Type B pancreatic cell (in vitro differentiated cells): ENCODE measurements at regions not wholly inside any gene's neighbourhood (a gene's known extent, or its start where the extent isn't known, plus 50 kb on each side); places are given as distances from the start of the nearest gene placed in this dataset.

Experiments used
- DNase-seq: peaks from one replicate; pipeline ENCODE4 v3.0.0; 2021; ENCODE audit warnings: mixed read lengths; ENCODE audit not compliant: unreplicated experiment; ENCODE audit errors: extremely low spot score
- H3K27ac Mint-ChIP-seq: 2 replicates; pipeline ENCODE4 v1.8.0; 2021; ENCODE audit warnings: mild to moderate bottlenecking, mixed read lengths
- H3K27me3 Mint-ChIP-seq: 2 replicates; pipeline ENCODE4 v1.8.0; 2021; ENCODE audit warnings: mixed read lengths
- H3K36me3 Mint-ChIP-seq: 2 replicates; pipeline ENCODE4 v1.8.0; 2021; ENCODE audit warnings: mixed read lengths
- H3K4me1 Mint-ChIP-seq: one replicate; pipeline ENCODE4 v1.8.0; 2021; ENCODE audit warnings: mixed read lengths; ENCODE audit not compliant: unreplicated experiment
- H3K4me3 Mint-ChIP-seq: 2 replicates; pipeline ENCODE4 v1.8.0; 2021; ENCODE audit warnings: mild to moderate bottlenecking, mixed read lengths
- H3K9me3 Mint-ChIP-seq: 2 replicates; pipeline ENCODE4 v1.8.0; 2021; ENCODE audit warnings: mixed read lengths
- CTCF ChIP-seq: fragments of 200-600 bp; sonication (generic); conservative IDR thresholded peaks from 2 replicates; pipeline ENCODE4 v1.5.0; 2021; ENCODE audit warnings: antibody characterized with exemption, mild to moderate bottlenecking

GRCh38 chr2:164439885-164440284 lies 181.4 kb downstream of the GRB14 start:
- H3K4me1 Mint-ChIP-seq: no peaks in the 10 kb centered on the region
- DNase-seq: no peak
- TF ChIP-seq CTCF: no peak
- no peaks in the 10 kb centered on the region for H3K36me3 Mint-ChIP-seq
- H3K27me3 Mint-ChIP-seq: no peaks in the 10 kb centered on the region
- peaks cover 6% of the 10 kb centered on the region for H3K9me3 Mint-ChIP-seq
- no peak overlapping the region for H3K27ac Mint-ChIP-seq
- no peak overlapping the region for H3K4me3 Mint-ChIP-seq

DNA sequence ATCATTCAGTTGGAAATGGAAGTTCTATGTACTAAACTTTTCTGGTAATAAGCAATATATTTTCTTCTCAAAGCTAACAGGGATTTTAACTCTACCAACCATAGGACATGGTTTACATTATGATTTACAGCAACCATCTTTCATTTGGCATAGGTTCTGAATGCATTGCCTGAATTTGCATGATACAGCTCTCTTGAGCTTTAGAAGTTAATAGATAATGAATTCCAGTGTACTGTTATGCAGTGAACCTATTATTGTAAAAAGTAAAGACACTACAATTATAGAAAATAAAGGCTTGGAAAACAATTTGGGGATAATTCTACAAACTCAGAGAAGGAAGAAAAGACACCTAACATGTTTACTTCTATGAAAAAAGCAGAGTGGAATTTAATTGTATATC lies 182.0 kb downstream of the GRB14 start:
- H3K27me3 Mint-ChIP-seq: no peaks in the 10 kb centered on the region
- no peak overlapping the region for H3K4me3 Mint-ChIP-seq
- no peak overlapping the region for H3K27ac Mint-ChIP-seq
- no peak for DNase-seq
- H3K4me1 Mint-ChIP-seq: no peaks in the 10 kb centered on the region
- H3K36me3 Mint-ChIP-seq: no peaks in the 10 kb centered on the region
- peaks cover 6% of the 10 kb centered on the region for H3K9me3 Mint-ChIP-seq
- no peak for TF ChIP-seq CTCF

DNA sequence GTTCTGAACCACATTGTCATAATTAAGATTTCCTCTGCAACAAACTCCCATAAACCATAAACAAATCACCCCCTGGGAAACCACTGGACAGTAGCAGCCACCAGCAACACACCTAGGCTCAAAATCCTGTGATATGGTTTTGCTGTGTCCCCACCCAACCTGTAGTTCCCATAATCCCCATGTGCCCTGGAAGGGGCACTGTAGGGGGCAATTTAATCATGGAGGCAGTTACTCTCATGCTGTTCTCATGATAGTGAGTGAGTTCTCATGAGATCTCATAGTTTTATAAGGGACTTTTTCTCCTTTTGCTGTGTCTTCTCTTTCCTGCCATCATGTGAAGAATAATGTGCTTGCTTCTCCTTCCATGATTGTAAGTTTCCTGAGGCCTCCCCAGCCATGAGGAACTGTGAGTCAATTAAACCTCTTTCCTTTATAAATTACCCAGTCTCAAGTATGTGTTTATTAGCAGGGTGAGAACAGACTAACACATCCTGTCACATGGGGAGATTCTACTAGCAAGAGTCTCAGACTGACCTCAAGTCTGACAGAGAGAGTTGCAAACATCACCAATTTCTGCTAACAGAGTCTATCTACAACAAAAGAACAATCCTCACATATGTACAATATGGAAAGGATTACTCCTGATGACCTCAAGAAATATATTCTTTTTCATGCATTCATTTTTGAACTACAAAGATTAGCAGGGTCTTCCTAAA lies 182.6 kb downstream of the GRB14 start:
- Mint-ChIP-seq H3K36me3 (no peaks in the 10 kb centered on the region), H3K9me3 (peaks cover 6% of the 10 kb centered on the region), H3K27me3 (no peaks in the 10 kb centered on the region), H3K27ac (no peak overlapping the region), H3K4me3 (no peak overlapping the region), H3K4me1 (no peaks in the 10 kb centered on the region)
- no peak for TF ChIP-seq CTCF
- DNase-seq: no peak

GRCh38 chr2:164436131-164436530 lies 185.2 kb downstream of the GRB14 start:
- no peaks in the 10 kb centered on the region for H3K36me3 Mint-ChIP-seq
- no peak for DNase-seq
- TF ChIP-seq CTCF: no peak
- no peaks in the 10 kb centered on the region for H3K27me3 Mint-ChIP-seq
- H3K27ac Mint-ChIP-seq: no peak overlapping the region
- no peaks in the 10 kb centered on the region for H3K4me1 Mint-ChIP-seq
- no peak overlapping the region for H3K4me3 Mint-ChIP-seq
- no peaks in the 10 kb centered on the region for H3K9me3 Mint-ChIP-seq

DNA sequence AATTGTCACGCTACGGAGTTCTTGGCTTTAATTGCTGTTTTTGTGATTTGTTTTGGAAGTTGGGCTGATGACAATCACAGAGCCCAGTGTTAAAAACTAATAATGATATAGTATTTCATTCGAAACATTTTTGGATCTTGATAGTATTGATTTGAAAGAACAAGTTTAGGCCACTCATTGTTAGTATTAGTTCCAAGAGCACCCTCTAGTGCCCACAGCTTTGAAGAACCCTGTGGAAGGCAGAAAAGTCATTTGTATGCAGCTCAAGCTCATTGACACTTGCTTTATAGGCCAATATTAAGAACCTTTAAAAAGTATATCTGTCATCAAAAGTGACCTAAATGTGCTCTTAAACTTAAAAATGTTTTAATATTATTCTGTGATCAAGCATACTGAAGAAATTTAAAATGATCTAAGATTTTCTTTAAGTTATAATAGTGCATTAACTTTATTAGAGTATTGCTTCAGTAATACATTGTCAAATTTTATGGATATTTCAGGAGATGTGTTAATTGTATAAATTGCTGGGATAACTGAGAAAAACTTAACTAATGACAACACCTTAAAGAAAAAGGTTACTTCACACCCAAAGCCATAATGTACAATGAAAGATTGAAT lies 191.0 kb downstream of the GRB14 start:
- H3K9me3 Mint-ChIP-seq: no peaks in the 10 kb centered on the region
- H3K4me1 Mint-ChIP-seq: peaks cover 12% of the 10 kb centered on the region
- no peak overlapping the region for H3K27ac Mint-ChIP-seq
- peak; percentile 83 for TF ChIP-seq CTCF
- H3K27me3 Mint-ChIP-seq: no peaks in the 10 kb centered on the region
- DNase-seq: no peak
- H3K36me3 Mint-ChIP-seq: no peaks in the 10 kb centered on the region
- no peak overlapping the region for H3K4me3 Mint-ChIP-seq
